ENCODE measurements at regions not wholly inside any gene's neighbourhood (a gene's known extent, or its start where the extent isn't known, plus 50 kb on each side); places are given as distances from the start of the nearest gene placed in this dataset.

- DNase-seq (ENCODE audit: low spot score), result no peak
Measured at GRCh38 chr1:57799490-57800115, 375.7 kb upstream of the DAB1 start.

DNA sequence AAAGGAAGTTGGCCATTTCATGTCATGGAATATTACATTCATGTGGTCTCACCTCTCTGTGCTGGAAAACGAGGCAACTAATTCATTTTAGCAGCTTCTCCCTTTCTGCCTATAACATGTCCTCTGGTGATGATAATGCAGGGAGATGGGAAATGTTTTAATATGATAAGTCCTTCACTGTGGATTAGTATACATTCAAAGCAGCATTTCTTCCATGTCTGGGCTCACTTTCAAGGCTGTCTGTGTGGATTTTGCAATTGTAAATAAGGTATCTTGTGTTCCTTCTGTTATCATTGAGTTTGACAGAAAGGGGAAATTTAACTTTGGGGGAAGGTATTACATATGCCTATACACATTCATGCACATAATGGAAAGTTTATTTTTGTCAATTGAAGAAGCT lies 374.7 kb upstream of the DAB1 start:
- DNase-seq (ENCODE audit: low spot score), result no peak

- no peak for DNase-seq (ENCODE audit: low spot score)
Measured at GRCh38 chr1:57797084-57797483, 373.2 kb upstream of the DAB1 start.

GRCh38 chr1:57796616-57797015 lies 372.8 kb upstream of the DAB1 start:
- DNase-seq (ENCODE audit: low spot score), result no peak

- DNase-seq (ENCODE audit: low spot score), result no peak
Measured at GRCh38 chr1:57795886-57796285, 372.0 kb upstream of the DAB1 start.

- no peak for DNase-seq (ENCODE audit: low spot score)
Measured at GRCh38 chr1:57794078-57794477, 370.2 kb upstream of the DAB1 start.

DNA sequence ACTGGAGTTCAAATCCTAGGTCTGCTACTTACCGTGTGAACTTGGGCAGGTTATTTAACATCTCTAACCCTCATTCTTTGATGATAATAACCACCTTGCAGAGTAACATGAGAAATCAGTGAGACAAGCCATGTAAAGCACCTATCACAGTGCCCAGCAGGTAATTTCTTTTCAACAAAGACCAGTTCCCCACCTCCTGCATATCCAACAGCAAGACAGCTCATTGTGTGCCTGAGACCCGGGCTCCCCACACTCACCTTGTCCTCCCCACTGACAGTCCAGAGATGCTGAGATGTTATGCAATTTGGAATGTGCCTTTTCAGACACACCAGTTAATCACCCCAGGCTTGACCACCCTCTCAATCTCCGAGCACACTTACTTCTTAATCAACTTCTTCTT lies 367.6 kb upstream of the DAB1 start:
- DNase-seq (ENCODE audit: low spot score), result no peak

GRCh38 chr1:57789936-57790335 lies 366.1 kb upstream of the DAB1 start:
- no peak for DNase-seq (ENCODE audit: low spot score)

- DNase-seq (ENCODE audit: low spot score), result no peak
Measured at GRCh38 chr1:57788313-57788712, 364.5 kb upstream of the DAB1 start.

DNA sequence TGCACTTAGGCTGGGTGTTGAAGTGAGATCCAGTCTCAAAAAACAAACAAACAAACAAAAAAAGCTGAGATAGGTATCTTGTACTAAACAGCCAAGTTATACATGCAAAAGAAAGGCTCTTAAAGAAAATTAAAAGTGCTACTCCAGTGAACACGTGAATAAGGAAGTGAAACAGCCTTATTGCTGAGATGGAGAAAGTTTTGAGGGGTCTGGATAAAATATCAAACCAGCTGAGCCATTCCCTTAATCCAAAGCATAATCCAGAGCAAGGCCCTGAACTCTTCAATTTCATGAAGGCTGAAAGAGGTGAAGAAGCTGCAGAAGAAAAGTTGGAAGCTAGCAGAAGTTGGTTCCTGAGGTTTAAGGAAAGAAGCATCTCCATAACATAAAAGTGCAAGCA lies 360.5 kb upstream of the DAB1 start:
- DNase-seq (ENCODE audit: low spot score), result no peak

- no peak for DNase-seq (ENCODE audit: low spot score)
Measured at GRCh38 chr1:57782357-57782756, 358.5 kb upstream of the DAB1 start.

- DNase-seq (ENCODE audit: low spot score), result no peak
Measured at GRCh38 chr1:57772580-57773195, 348.8 kb upstream of the DAB1 start.

DNA sequence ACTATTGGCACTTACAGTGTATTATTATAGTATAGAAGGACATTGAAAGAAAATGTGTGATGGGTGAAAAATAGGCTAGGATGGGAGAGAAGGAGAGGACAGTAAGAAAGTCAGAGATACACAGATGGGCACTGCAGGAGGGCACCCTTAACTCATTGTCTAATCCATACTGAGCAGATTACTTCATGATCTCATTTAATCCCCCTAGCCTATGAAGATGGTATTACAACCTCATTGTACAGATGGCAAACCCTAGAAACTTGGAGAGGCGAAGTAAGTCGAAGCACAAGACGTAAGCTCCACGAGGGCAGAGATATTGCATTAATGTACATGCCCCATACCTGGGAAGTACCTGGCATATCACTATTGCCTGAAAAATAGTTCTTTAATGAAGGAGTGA lies 346.9 kb upstream of the DAB1 start:
- no peak for DNase-seq (ENCODE audit: low spot score)

DNA sequence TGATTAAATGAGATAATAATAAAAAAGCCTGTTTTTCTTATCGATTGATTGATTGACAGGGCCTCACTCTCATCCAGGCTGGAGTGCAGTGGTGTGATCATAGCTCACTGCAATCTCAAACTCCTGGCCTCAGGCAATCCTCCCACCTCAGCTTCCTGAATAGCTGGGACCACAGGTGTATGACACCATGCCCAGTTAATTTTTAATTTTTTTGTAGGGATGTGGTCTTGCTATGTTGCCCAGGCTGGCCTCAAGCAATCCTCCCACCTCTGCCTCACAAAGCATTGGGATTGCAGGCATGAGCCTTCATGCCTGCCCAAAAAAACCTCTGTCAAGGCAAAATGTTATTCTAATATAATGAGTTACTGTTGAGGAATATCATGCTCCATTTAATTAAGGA lies 346.4 kb upstream of the DAB1 start:
- no peak for DNase-seq (ENCODE audit: low spot score)

DNA sequence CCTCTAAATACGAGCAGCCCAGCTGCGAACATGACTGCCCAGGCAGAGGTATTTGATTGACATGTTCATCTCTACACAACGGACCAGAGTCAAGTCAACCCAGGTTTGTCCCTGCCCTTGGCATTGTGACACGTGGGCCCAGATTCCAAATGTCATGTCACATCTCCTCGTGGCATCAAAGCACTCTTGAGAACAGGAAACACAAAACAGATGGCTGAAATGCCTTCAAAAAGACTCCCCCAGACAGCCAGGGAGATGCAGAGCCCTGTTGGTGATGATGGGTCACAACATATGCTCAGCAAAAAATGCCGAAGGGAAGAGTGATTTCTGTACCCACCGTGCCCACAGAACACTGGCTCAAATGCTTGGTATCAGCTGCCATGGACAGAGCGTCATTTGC lies 337.8 kb upstream of the DAB1 start:
- DNase-seq (ENCODE audit: low spot score), result no peak

GRCh38 chr1:57752843-57753242 lies 329.0 kb upstream of the DAB1 start:
- no peak for DNase-seq (ENCODE audit: low spot score)

DNA sequence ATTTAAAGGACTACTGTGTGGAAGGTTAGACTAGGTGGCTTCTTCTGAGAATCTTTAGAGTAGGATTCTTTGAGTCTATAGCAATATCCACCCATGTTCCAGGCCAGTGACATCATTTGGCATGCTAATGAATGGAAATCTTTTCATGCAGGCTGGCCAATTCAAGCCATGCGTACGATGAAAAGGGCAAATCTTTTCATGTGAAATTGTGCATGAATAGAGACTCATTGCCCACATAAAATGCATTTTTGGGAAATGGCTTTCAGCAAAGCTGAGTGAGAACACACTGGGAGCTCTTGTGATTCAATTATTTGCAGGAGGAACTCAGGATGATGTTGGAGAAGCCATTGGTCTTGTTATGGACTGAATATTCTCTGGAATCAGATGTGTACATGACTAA lies 324.9 kb upstream of the DAB1 start:
- no peak for DNase-seq (ENCODE audit: low spot score)

DNA sequence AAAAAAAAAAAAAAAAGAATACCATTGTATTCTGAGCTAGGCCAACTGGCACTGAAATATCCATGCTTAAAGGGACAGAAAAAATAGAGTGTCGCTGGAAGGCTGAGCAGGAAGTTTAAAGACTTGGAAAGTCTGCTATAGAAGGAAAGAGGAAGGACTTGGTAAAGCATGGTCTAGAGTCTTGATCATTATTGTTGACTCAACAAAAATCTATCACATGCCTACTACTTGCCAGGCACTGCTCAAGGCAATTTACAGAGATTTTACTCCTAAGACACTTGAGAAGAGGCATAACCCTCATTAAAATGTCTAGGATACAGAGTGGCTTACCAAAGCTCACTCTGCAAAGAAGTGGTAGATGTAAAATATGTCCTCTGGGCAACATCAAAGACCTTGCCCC lies 324.0 kb upstream of the DAB1 start:
- no peak for DNase-seq (ENCODE audit: low spot score)

DNA sequence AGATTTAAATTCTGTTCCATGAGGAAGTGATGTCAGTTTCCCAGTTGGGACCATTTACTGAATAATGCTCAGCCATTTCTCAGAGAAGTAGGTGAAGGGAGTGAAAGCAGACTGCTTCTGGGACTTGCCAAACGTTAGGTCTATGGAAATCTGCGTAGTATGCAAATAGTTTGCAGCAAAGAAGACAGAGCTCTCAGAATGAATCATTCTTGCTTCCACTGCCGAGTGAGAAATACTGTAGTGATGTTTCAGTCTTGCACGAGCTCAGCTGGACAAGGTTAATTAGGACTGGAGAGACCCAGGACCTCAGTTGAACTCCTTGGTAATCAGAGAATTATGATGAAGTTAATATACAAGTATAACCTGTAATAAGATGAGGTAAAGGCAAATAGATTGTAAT lies 317.7 kb upstream of the DAB1 start:
- no peak for DNase-seq (ENCODE audit: low spot score)

DNA sequence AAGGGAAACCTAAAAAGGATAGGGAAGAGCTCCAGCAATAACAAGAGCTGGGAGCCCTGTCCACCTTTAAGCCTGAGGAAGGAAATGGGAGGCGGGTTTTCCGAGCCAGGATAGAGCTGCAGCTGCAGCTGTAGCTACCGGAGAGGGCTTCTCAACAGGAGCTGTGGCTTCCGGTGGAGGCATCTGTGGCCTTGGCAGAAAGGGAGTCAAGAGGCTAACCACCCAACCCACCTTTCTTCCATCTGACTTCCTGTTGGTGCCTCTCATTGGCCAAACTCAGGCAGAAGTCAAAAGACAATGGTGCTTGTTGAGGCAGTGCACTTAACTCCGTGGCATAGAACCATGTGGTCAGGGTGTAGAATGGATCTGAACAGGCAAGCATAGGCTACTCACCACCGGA lies 313.1 kb upstream of the DAB1 start:
- no peak for DNase-seq (ENCODE audit: low spot score)

GRCh38 chr1:57729181-57729580 lies 305.3 kb upstream of the DAB1 start:
- DNase-seq (ENCODE audit: low spot score), result no peak

GRCh38 chr1:57727121-57727520 lies 303.3 kb upstream of the DAB1 start:
- DNase-seq (ENCODE audit: low spot score), result no peak

DNA sequence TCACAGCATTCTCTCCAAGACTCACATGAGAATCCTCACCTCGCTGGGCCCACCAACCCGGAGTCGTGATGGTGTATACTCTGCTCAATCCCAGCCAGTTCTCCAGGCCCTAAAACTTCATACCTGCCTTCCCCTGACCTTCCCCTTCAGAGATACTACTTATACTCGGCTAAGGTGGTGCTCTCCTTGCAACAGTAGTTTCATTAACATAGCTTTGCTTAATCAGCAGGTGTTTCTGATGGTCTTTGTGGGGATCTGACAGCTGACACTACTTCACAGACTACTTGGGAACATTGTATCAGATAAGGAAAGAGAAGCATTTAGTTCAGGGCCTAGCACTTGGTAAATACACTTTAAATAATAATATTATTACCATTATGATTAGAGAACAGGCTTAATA lies 301.5 kb upstream of the DAB1 start:
- DNase-seq (ENCODE audit: low spot score), result no peak

GRCh38 chr1:57724535-57724934 lies 300.7 kb upstream of the DAB1 start:
- no peak for DNase-seq (ENCODE audit: low spot score)

Data from CD4-positive, alpha-beta T cell treated with Interleukin-6 at 100 ng/mL for 8 hours (primary cell).